Esophagus (tissue), 2 donors: ENCODE measurements at regions not wholly inside any gene's neighbourhood (a gene's known extent, or its start where the extent isn't known, plus 50 kb on each side); places are given as distances from the start of the nearest gene placed in this dataset.

Source experiments
- H3K27ac ChIP-seq, 2 donors: one replicate each; pipeline ENCODE4 v1.5.1; 2013; ENCODE audit warnings: low read depth in 2 of 2, mild to moderate bottlenecking in 2 of 2, inconsistent platforms in 1 of 2, low read length in 1 of 2, moderate library complexity in 1 of 2
- H3K27me3 ChIP-seq, 2 donors: one replicate each; pipeline ENCODE4 v1.6.1; 2013; ENCODE audit warnings: low read length in 2 of 2, control low read depth in 1 of 2, mild to moderate bottlenecking in 1 of 2; ENCODE audit not compliant: insufficient read depth in 2 of 2, control insufficient read depth in 1 of 2
- H3K36me3 ChIP-seq, 2 donors: one replicate each; pipeline ENCODE4 v1.6.1; 2013; ENCODE audit warnings: low read length in 1 of 2; ENCODE audit not compliant: control insufficient read depth in 2 of 2, insufficient read depth in 2 of 2
- H3K4me1 ChIP-seq, 2 donors: one replicate each; pipeline ENCODE4 v1.6.1; 2013; ENCODE audit warnings: low read length in 1 of 2; ENCODE audit not compliant: control insufficient read depth in 2 of 2, insufficient read depth in 2 of 2
- H3K4me3 ChIP-seq, 2 donors: one replicate each; pipeline ENCODE4 v1.5.1; 2013; ENCODE audit warnings: low read length in 2 of 2, mild to moderate bottlenecking in 2 of 2, low read depth in 1 of 2, moderate library complexity in 1 of 2
- H3K9me3 ChIP-seq, 2 donors: one replicate each; pipeline ENCODE4 v1.6.1; 2013; ENCODE audit warnings: mild to moderate bottlenecking in 2 of 2, low read depth in 1 of 2, low read length in 1 of 2, moderate library complexity in 1 of 2; ENCODE audit not compliant: control insufficient read depth in 2 of 2, insufficient read depth in 1 of 2
- WGBS, 2 donors: extraction: QIAGEN DNeasy Blood & Tissue Kit; methylation state at CpG; one replicate each; pipeline ENCODE4 v1.1.7; 2013; 5-methylcytosine and 5-hydroxymethylcytosine counted together
- donor health status: healthy with polysubstance abuse.
- donor health status: Bipolar disorder and iron deficiency.

DNA sequence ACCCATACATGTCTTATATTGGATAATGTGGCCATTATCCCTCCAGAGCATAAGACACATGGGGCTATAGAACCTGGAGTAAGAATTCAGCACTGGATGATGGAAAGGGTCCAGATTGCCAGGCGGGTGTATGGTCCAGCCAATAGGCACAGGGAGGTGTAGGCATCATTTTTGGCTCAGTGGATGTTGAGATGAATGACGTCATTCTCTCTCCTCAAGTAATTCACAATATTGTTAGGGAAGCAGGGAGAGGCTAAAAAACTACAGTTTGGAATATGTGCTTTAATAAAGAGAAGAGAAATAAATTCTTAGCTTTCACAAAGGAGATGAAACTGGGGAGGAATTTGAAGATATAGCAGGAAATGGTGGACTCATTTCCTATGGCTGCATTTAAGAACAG, 461.1 kb upstream of the GOT2 start:
- H3K9me3 ChIP-seq = peaks cover 0 to 2% of the 10 kb centered on the region in 2 donors
- no peaks in the 10 kb centered on the region for H3K27me3 ChIP-seq
- H3K27ac ChIP-seq = no peak overlapping the region
- no peak overlapping the region for H3K4me3 ChIP-seq
- 78 to 84% methylated on average over 2 of the region's 2 CpGs for WGBS, 2 donors
- H3K4me1 ChIP-seq = no peaks in the 10 kb centered on the region
- H3K36me3 ChIP-seq = no peaks in the 10 kb centered on the region

DNA sequence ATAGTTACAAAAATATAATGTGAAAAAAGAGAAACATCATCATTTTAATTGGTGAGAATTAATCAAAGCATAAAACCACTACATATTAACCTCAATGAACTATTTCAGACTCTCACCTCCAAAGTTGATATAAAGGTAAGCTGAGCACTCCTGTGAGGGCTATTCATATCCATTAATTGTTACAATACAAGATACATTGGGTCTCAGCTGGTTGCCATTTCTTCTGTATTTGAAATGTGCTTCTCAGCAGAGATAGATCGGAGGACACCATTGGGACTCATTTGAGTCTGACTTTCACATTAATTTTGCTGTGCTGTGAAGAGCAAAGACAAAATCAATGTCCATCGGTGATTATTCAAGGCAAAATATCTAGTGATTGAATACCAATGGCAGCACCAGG, 459.5 kb upstream of the GOT2 start:
- Histone ChIP-seq H3K27ac (no peak overlapping the region), H3K36me3 (no peaks in the 10 kb centered on the region), H3K27me3 (no peaks in the 10 kb centered on the region), H3K9me3 (peaks cover 0 to 2% of the 10 kb centered on the region in 2 donors), H3K4me1 (no peaks in the 10 kb centered on the region), H3K4me3 (no peak overlapping the region)
- 88 to 94% methylated on average over 2 of the region's 2 CpGs for WGBS, 2 donors

DNA sequence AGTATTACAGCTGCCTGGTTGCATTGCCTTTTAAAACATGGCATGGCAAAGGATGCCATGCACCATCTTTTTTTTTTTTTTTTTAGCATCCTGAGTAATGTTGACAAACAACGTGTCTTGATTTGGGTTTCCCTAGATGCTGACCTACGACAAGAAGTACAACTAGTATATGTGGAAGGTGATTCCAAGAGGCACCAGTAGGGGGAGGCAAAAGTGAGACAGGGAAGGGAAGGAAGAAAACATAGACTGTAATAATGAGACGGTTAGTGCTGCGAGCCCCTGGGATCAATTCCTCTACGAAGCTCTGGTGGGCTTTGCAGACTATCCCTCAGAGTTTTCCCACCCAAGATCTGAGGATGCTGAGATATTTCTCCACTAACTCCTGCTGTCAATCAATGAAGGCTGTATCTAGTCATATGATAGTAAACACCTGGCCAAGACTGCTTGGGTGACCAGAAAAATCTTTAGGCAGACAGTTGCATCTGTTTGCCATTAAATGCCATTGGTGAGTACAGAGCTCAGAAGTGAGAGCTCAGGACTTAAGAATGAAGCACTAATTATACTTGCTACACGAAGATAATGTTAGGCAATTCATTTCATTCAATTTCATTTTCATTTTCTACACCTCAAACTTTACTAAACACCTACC, 458.6 kb upstream of the GOT2 start:
- no peak overlapping the region for H3K27ac ChIP-seq
- H3K36me3 ChIP-seq = no peaks in the 10 kb centered on the region
- H3K9me3 ChIP-seq = peaks cover 0 to 2% of the 10 kb centered on the region in 2 donors
- H3K27me3 ChIP-seq = no peaks in the 10 kb centered on the region
- 43 to 51% methylated on average over 6 of the region's 6 CpGs for WGBS, 2 donors
- H3K4me1 ChIP-seq = no peaks in the 10 kb centered on the region
- no peak overlapping the region for H3K4me3 ChIP-seq

- Histone ChIP-seq H3K4me1 (no peaks in the 10 kb centered on the region), H3K27ac (no peak overlapping the region), H3K27me3 (no peaks in the 10 kb centered on the region), H3K4me3 (no peak overlapping the region), H3K36me3 (no peaks in the 10 kb centered on the region), H3K9me3 (no peaks in the 10 kb centered on the region)
Measured at GRCh38 chr16:59190731-59191130, 456.6 kb upstream of the GOT2 start.

- H3K36me3 ChIP-seq = no peaks in the 10 kb centered on the region
- no peaks in the 10 kb centered on the region for H3K4me1 ChIP-seq
- 65 to 68% methylated on average over 3 of the region's 3 CpGs for WGBS, 2 donors
- no peak overlapping the region for H3K27ac ChIP-seq
- H3K9me3 ChIP-seq = peaks cover 0 to 4% of the 10 kb centered on the region in 2 donors
- no peaks in the 10 kb centered on the region for H3K27me3 ChIP-seq
- H3K4me3 ChIP-seq = no peak overlapping the region
Measured at GRCh38 chr16:59188029-59188428, 453.9 kb upstream of the GOT2 start.

DNA sequence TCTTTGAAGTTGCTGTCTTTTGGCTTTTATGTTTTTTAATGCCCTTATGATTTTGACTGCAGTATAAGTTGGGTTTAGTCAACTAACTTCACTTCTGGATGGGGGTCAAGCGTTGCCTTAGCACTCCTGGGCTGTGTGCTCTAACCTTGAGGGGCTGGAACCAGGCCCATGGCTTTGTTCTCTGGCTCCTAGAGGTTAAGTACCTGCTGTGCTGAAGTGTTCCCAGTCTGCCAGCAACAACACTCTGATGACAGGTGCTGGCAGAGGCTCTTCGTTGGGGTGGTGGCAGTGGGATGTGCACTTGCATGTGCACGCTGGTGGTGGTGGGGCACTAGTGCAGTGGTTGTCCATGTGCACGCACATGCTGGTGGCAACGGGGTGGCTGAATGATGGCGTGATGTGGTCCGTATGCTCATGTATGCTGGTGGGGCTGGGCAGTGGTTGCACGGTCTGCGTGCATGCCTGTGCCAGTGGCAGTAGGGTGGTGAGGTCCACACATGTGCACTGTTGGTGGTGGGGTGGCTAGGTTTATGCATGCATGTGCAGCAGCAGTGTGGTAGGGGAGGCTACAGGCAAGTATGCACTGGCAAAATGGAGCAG, 447.8 kb upstream of the GOT2 start:
- H3K27me3 ChIP-seq = no peaks in the 10 kb centered on the region
- H3K36me3 ChIP-seq = no peaks in the 10 kb centered on the region
- H3K9me3 ChIP-seq = peaks cover 0 to 9% of the 10 kb centered on the region in 2 donors
- H3K27ac ChIP-seq = no peak overlapping the region
- no peak overlapping the region for H3K4me3 ChIP-seq
- WGBS, 2 donors = 87 to 90% methylated on average over 9 of the region's 9 CpGs
- H3K4me1 ChIP-seq = no peaks in the 10 kb centered on the region

GRCh38 chr16:59180083-59180476, 446.0 kb upstream of the GOT2 start:
- WGBS, 2 donors = 11 to 21% methylated on average over 1 of the region's 1 CpG
- H3K9me3 ChIP-seq = peaks cover 0 to 9% of the 10 kb centered on the region in 2 donors
- no peaks in the 10 kb centered on the region for H3K36me3 ChIP-seq
- H3K4me1 ChIP-seq = no peaks in the 10 kb centered on the region
- no peak overlapping the region for H3K4me3 ChIP-seq
- no peaks in the 10 kb centered on the region for H3K27me3 ChIP-seq
- H3K27ac ChIP-seq = no peak overlapping the region

GRCh38 chr16:59179446-59180082, 445.4 kb upstream of the GOT2 start:
- no peaks in the 10 kb centered on the region for H3K27me3 ChIP-seq
- no peak overlapping the region for H3K4me3 ChIP-seq
- no peaks in the 10 kb centered on the region for H3K4me1 ChIP-seq
- 56 to 66% methylated on average over 3 of the region's 3 CpGs for WGBS, 2 donors
- H3K36me3 ChIP-seq = no peaks in the 10 kb centered on the region
- H3K9me3 ChIP-seq = peaks cover 0 to 5% of the 10 kb centered on the region in 2 donors
- no peak overlapping the region for H3K27ac ChIP-seq

DNA sequence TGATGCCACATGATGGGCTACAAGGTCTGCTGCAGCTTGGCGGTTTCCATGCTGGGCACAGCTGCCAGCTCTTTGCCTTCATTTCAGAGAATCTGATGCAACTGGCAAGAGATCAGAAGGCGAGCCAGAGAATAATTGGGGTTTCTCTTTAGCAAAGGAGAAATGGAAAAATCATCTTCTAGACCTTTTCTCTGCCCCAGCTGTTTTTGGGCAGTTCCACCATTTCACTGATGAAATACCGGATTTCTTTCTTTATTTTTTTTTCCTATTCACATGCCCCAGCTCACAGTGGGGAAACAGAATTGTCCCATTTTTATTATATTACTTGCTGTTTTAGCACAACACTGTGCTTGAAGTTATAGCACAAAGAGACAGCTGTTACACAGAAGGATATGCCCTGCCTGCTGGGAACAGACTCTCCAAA, 439.3 kb upstream of the GOT2 start:
- WGBS, 2 donors = 77% methylated on average over 3 of the region's 3 CpGs
- H3K27me3 ChIP-seq = no peaks in the 10 kb centered on the region
- H3K9me3 ChIP-seq = no peaks in the 10 kb centered on the region

More for the DNA sequence above, 439.3 kb upstream of the GOT2 start:
- H3K36me3 ChIP-seq = no peaks in the 10 kb centered on the region
- H3K4me1 ChIP-seq = no peaks in the 10 kb centered on the region
- H3K4me3 ChIP-seq = no peak overlapping the region
- H3K27ac ChIP-seq = no peak overlapping the region
